HG03108 (cell line): ENCODE measurements at regions not wholly inside any gene's neighbourhood (a gene's known extent, or its start where the extent isn't known, plus 50 kb on each side); places are given as distances from the start of the nearest gene placed in this dataset.
"Not testable (repeated sequence)": the region's sequence is repeated elsewhere in the genome, so short reads cannot be mapped to it uniquely, and the experiment has no call there.

Source experiments
- ATAC-seq: cut with Tn5 transposase; IDR thresholded peaks from one replicate; pipeline ENCODE4 v1.9.1; 2021; ENCODE audit warnings: moderate library complexity; ENCODE audit not compliant: unreplicated experiment

GRCh38 chr4:126856906-126857305, 775.9 kb upstream of the INTU start:
- ATAC-seq: no peak

GRCh38 chr4:126859314-126859713, 773.4 kb upstream of the INTU start:
- no peak for ATAC-seq

GRCh38 chr4:126859872-126860271, 772.9 kb upstream of the INTU start:
- ATAC-seq: no peak

GRCh38 chr4:126860308-126860707, 772.4 kb upstream of the INTU start:
- no peak for ATAC-seq

GRCh38 chr4:126869967-126870366, 762.8 kb upstream of the INTU start:
- no peak for ATAC-seq

- ATAC-seq: no peak
These were observed 760.9 kb upstream of the INTU start for GRCh38 chr4:126871810-126872209.

- no peak for ATAC-seq
These were observed 758.2 kb upstream of the INTU start for GRCh38 chr4:126874533-126874932.

- ATAC-seq: no peak
These were observed 743.8 kb upstream of the INTU start for GRCh38 chr4:126888968-126889367.

GRCh38 chr4:126890383-126890782, 742.4 kb upstream of the INTU start:
- ATAC-seq: no peak

GRCh38 chr4:126890994-126891393, 741.8 kb upstream of the INTU start:
- ATAC-seq: no peak

GRCh38 chr4:126894963-126895362, 737.8 kb upstream of the INTU start:
- no peak for ATAC-seq

- ATAC-seq: no peak
These were observed 736.7 kb upstream of the INTU start for GRCh38 chr4:126895988-126896570.

- no peak for ATAC-seq
These were observed 735.7 kb upstream of the INTU start for GRCh38 chr4:126897038-126897437.

GRCh38 chr4:126898815-126899214, 733.9 kb upstream of the INTU start:
- ATAC-seq: no peak

- no peak for ATAC-seq
These were observed 733.4 kb upstream of the INTU start for GRCh38 chr4:126899331-126899801.

GRCh38 chr4:126906466-126906865, 726.3 kb upstream of the INTU start:
- ATAC-seq: no peak

GRCh38 chr4:126907389-126907788, 725.4 kb upstream of the INTU start:
- no peak for ATAC-seq

GRCh38 chr4:126916049-126916625, 716.6 kb upstream of the INTU start:
- ATAC-seq: no peak

GRCh38 chr4:126916626-126917140, 716.1 kb upstream of the INTU start:
- no peak for ATAC-seq

GRCh38 chr4:126922328-126922938, 710.3 kb upstream of the INTU start:
- ATAC-seq: not testable (repeated sequence)

- ATAC-seq: no peak
These were observed 708.5 kb upstream of the INTU start for GRCh38 chr4:126924237-126924636.

- ATAC-seq: not testable (repeated sequence)
These were observed 702.7 kb upstream of the INTU start for GRCh38 chr4:126930059-126930458.
